IPS-11a (cell line): ENCODE measurements at regions not wholly inside any gene's neighbourhood (a gene's known extent, or its start where the extent isn't known, plus 50 kb on each side); places are given as distances from the start of the nearest gene placed in this dataset.

Source experiments
- H3K4me3 ChIP-seq: one replicate; pipeline ENCODE4 v1.5.1; 2013; ENCODE audit warnings: low read depth, low read length, control low read depth

DNA sequence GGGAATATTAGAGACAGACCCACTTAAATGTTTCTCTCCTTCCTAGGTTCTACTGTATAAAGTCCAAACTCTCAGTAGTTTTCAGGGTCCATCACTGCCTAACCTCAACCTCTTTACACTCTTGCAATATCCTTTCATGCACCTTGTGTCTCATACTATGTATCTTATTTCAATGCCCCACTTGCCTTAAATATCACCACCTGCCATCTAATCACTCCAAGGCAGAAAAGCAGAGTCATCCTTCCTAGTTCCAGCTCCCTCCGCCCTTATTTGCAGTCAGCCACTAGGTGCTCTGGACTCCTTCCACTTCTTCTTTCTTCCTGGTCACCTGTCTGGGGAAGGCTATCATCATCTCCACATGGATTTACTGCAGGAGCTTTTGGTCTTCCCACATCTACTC is 322.0 kb downstream of the MFSD1 start:
- H3K4me3 ChIP-seq: no peak overlapping the region

DNA sequence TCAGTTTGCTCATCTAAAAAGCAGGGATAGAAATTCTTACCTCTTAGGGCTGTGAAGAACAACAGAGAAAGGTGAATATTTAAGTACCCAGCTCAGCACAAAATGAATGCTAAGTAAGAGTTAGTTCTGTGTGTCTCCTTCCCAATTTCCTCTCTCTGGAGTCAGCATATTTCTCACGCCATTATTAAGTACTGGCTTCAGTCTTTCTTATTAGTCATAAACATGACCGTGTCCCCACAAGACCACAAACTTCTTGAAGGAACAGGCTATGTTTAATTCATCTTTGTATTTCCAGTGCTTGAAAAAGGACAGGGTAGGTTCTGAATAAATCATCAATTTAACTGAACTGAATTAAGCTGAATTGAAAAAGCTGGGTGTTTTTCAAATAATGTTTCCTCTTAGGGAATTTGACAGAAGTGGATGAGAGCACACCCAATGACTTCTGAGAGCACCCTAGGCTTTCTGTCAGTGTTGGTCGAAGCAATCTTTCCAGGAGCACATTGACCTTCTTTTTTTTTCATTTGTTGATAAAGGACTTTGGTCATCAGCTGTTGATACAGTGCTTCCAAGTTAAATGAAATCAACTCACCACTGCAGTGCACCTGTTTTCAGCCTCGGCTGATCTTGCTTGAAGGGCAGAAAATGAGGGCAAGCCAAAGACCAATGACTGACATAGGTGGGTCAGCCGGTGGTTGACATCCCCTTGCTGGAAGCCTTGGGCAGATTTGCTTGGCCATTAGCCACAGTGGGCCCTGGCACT is 324.6 kb downstream of the MFSD1 start:
- no peak overlapping the region for H3K4me3 ChIP-seq

DNA sequence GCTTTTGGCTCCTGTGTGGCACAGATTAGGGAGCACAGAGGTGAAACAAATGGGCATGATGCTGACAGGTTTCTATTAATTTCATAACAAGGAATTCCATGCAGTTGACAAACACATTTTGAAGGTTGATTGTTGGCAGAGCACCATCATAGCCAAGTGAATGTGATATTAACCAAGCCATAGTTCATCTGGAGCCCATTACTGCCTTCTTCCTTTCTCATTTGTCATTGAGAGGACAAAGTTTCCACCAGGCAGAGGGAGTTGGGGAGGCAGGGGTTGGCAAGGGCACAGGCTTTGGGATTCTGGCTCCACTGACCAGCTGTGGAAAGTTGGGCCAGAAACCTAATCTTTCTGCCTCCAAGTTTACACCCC is 325.2 kb downstream of the MFSD1 start:
- no peak overlapping the region for H3K4me3 ChIP-seq

DNA sequence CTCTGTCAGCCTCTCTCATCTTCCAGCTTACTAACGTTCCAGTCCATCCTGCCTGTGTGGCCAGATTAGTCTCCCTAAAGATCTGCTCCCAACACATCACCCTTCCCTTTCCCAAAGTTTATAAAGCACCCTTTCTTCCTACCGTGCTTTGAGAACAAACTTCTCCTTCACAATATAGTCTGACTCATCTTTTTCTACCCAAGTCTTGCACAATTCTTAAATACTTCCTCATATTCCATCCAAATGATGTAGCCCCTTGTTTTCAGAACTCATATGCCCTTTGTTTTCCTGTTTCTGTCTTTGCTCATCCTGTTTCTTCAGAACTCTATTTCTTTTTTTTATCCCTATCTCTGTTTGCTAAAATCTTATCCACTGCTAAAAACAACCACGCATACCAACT is 326.8 kb downstream of the MFSD1 start:
- H3K4me3 ChIP-seq: no peak overlapping the region

DNA sequence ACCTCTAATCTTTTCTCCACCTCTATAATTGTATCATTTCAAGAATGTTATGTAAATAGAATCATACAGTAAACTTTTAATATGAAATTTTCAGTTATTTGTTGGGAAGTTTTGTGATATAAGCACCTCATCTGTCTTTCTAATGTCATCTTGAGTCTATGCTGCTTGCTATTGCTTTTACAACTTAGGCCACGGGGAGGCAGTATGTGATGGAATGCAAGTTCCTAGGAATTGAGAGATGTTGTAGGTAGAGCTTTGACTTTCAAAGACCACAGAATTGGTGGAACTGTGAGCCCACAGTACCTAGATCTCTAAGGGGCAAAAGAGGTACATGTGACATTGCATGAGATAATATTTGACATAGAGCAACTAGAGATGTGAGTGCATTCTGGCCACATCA is 328.3 kb downstream of the MFSD1 start:
- H3K4me3 ChIP-seq: no peak overlapping the region

DNA sequence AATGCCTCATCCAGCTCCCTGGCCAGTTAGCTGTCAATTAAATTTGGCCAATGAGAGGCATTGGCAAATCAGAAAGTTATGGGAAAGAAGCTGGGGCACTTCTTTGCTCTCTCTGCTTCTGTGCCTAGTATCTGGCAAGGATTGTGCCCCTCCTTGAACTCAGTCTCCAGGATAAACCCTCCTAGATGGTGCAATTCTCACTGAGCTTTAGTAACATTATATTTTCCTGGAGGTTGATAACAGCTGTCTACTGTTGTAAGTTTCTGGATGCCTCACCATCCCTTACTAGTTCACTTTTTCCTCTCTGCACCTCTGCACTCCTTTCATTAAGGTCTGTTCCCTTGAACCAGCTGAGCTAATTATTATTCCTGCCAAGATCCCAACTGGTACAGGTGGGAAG is 329.5 kb downstream of the MFSD1 start:
- no peak overlapping the region for H3K4me3 ChIP-seq

DNA sequence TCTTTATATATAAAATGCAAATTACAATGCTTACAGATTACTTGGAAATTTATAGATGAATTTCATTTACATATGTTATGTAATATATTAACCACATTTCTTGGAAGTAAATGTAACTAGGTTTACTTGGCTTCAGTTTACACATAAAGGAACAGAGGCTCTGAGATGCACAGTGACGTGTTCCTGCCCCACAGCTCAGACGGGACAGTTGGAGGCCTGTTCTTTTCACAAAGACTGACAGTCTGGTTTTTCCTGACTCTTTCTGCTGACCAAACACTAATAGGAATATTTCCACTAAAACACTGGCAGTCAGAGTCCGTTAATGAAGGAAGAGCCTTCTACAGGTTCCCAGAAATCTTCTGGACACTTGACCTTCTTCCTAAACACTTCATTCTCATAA is 336.1 kb downstream of the MFSD1 start:
- no peak overlapping the region for H3K4me3 ChIP-seq

DNA sequence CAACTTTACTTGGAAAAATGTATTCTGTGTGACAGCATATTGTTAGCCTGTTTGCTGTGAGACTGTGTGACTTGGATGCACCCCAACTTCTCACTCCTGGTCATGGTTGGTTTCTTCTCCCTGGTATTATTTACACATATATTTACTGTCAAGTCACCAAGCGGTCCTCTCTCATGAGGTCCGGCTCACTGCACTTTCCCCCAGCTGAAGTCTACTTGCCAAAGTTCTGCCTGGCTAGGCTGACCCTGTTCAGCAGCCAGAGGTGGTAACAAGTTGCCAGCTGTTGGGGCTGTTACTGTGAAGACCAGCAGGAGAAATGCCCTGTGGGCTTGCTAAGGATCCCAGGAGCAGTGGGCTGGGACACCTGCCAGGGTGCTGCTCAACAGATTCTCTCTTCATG is 337.5 kb downstream of the MFSD1 start:
- H3K4me3 ChIP-seq: no peak overlapping the region

DNA sequence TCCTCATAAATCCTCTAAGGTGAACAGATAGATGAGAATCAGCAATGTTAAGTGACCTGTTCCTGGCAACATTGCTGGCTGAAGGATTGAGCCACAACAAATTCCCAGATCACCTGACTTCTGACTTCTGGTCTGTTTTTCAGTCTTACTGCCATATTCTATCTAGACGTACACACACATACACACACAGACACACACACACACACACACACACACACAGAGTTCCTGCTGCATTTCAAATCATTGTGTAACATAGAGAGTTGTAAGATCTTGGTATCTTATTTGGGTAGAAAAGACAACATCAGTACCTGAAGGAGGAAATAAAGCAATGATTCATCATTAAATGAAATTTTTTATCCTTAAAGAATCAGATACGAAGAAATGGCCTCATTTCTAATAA is 342.6 kb downstream of the MFSD1 start:
- H3K4me3 ChIP-seq: no peak overlapping the region

DNA sequence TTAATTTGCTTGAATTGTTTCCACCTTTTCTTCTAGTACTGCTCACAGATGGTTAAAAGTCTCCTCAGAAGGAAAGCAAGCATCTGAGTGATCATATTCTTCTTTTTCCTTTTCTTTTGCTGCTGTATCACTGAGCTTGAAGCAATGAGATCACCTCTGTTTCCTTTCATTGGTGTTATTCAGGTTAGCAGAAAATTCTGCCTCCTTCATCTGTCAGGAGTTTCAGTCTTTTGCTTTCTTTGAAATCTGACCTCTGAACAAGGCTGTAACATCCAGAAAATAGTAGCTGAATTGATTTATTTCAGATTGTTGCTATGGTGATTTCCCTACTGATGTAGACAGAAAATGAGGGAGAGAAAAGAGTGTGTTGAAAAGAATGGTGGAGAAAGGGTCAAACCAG is 343.0 kb downstream of the MFSD1 start:
- no peak overlapping the region for H3K4me3 ChIP-seq

DNA sequence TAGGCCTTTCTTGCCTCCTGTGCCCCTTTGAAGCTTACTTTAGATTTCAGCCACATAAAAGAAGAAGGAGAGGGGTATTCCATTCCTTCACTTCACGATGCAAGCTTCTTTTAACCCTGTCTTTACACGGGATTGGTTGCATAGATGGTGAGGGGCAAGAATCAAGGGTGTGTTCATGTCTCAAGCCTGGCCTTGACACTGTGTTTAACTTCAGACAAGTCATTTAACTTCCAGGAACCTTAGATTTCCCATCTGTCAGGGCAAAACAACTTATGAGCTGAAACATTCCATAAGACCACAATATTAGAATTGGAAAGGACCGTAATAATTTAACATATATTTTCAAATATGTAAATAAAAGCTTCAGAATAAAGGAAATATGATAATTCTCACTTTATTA is 344.5 kb downstream of the MFSD1 start:
- H3K4me3 ChIP-seq: no peak overlapping the region

DNA sequence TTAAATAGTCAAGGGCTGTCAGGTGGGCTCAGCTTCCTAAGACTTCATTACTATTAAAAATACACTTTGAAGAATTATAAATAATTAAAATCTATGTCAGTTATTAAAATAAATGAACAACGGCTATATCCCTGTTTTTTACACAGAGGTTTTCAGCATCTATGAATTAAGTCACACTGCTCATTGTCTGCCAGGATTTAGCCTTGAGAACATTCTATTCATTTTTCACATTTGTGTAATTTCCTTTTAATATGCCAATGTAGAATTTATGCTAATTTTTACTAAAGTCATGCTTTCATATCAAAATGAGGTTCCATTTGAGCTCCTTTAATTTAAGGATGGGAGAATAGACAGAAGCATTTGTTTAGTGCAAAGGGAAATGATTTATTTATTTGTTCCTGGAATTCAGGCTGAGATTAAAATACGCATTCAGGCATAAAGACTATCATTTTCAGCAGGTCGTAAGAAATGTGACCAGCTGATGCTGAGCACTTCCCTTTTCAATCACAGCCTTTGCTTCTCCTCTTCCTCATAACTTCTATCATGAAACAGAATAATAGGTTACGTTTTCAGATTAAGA is 345.1 kb downstream of the MFSD1 start:
- H3K4me3 ChIP-seq: no peak overlapping the region

DNA sequence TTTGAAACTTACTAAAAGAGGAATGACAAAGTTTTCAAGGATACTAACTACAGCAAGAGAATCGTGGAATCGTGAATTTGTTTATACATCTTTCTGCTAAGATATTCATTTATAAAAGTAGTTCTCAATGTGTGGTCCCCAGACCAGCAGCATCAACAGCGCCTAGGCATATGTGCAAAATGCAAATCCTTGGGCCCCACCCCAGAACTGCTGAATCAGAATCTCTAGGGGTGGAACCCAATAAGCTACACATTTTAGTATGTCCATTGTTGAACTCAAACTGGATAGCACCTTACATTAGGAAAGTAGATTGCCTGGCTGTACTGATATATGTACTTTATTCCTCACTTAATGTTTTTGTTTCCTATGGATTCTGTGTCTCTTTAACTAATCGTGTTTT is 346.0 kb downstream of the MFSD1 start:
- H3K4me3 ChIP-seq: no peak overlapping the region

DNA sequence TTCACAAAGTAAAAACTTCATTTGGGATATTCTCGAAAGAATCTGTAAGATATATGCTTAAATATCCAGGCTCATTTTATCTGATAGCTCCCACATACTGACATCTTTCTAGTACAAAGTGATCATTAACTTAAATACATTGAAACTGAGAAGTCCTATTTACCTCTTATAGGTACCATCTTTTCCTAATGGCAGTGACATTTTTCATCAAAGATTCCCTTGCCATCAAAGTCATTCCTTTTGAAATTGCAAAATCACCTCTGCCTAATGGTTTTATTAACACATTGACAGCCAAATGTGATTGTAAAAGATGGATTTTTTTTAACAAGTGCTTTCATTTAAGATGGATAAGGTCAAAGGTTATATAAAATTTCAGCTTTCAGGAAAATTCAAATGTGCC is 346.6 kb downstream of the MFSD1 start:
- H3K4me3 ChIP-seq: no peak overlapping the region

DNA sequence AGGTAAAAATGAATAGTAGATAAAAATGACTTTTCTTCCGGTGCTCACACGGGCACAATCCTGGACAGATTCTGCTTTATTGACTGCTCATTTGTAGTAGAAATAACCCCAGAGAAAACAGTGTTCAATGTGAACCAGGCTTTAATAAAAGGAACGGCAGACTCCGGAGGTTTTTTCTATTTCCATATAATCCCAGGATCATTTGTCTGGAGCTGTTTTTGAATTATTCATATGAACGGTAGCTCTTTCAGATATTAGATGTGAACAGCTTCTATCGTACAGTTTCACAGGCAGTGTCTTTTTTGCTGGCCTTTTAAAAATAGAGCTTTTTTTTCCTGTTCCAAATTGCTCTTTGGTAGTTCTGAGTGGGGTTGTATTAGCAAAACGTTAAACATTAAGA is 347.3 kb downstream of the MFSD1 start:
- no peak overlapping the region for H3K4me3 ChIP-seq

DNA sequence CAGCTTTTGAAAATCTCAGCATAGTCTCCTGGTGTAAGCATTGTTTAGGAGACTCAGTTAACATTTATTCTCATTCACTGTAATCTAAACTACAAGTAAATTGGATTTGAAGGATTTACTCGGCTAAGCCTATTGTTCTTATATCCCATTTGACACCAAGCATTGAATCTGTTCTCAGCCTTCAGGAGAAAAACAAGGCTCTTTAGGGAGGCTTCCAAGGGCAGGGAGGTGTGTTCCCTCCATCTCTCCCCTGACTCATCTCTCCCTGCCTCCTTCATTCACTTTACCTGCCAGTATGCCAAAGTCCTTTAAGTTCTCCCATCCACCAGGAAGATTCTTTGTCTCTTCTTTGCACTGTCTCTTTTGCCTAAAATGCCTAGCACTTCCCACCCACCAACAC is 347.8 kb downstream of the MFSD1 start:
- H3K4me3 ChIP-seq: no peak overlapping the region

DNA sequence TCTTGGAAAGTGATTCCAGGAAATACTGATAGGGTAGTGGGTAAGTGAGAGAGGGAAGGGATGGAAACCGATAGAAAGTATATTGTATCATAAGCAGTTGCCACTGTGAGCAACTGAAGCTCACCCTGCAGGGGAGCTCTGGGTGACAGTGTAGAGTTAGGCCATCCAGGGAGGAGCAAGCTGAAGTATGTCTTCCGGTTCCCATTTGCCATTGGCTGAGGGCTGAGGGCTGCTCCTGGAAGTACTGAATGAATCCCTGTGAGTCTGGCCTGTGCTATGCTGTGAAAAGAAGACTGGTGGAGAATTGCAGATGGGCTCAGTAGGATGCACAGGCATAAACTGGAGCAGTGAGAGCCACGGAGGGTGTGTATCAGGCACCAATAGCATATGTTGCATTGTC is 348.3 kb downstream of the MFSD1 start:
- H3K4me3 ChIP-seq: no peak overlapping the region

DNA sequence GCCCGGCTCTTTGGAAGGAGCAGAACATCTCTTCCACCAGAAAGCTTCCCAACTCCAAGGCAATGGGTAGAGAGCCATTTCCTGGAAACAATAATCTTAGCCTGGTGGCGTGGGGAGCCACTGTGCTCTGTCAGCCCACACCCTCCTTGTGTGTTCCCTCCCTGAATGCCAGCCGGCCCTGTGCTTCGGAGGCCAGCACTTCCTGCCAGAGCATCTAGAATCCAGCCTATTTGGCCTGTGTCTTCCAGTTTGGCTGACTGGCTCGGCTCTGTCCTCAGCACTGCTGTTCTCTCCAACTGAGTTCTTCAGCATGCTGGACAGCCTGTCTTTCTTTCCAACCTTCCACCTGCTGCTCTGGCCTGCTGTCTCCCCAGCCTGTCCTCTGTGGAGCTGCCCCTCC is 349.3 kb downstream of the MFSD1 start:
- H3K4me3 ChIP-seq: no peak overlapping the region

DNA sequence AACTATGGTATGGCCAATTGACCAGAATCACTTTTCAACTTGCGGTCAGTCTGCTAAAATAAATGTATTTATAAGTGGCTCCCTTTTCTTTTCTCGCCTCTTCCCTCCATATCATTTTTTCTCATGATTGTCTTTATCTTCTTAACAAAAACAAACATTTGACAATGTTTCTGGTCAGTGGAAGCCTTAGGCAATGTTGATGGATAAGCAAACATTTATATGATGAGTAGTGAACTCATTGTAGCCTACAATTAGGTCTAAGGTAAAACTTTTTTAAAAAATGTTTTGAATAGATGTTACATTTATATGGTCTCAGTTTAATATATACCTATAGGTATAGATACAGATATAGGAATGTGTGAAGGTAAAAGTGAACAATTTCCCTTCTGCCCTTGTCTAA is 355.4 kb downstream of the MFSD1 start:
- no peak overlapping the region for H3K4me3 ChIP-seq

DNA sequence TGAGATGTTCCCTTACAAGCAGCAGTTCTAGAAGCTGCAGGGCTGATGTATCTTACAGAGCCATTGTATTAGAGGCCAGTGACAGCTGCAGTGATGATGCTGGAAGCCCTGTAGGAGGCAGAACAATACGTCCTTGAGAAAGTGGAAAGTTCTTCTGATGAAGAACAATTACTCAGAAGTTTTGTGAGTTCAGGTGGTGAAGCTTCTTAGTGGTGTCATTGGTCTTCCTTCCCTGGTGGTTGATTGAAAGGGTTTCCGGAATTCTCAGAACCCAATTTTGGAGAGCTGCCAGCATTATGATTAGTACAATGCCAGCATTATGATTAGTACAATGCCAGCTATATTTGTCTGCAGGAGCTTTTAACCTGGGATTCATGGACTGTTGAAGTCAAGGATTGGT is 356.4 kb downstream of the MFSD1 start:
- no peak overlapping the region for H3K4me3 ChIP-seq

DNA sequence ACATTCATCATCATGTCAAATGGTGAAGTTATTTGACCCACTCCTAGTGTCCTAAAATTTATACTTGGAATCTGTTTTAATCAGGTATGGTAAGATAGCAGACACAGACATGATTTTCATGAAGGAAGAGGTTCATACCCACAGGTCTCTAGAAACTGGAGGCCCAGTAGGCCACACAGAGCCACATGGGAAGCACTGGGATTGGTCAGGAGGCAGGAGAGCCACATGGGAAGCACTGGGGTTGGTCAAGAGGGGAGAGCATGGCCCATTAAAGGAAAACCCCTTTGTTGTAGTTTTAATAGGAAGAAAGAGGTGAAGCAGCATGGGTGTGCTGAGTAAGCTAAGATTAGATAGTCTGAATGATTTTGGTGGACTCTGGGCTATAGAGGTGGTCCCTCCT is 356.9 kb downstream of the MFSD1 start:
- no peak overlapping the region for H3K4me3 ChIP-seq

DNA sequence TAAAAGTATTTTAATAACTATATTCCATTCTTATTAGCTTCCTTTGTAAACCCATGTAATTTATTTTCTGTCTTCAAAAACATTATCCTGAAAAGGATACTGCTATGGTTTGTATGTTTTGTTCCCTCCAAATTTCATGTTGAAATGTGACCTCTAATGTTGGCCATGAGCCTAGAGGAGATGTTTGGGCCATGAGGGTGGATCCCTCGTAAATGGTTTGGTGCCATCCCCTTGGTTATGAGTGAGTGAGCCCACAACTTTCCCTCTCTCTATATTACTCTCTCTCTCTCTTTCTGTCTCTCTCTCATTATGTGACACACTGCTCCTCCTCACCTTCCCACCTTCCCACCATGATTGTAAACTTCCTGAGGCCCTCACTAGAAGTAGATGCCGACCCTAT is 357.7 kb downstream of the MFSD1 start:
- H3K4me3 ChIP-seq: no peak overlapping the region

DNA sequence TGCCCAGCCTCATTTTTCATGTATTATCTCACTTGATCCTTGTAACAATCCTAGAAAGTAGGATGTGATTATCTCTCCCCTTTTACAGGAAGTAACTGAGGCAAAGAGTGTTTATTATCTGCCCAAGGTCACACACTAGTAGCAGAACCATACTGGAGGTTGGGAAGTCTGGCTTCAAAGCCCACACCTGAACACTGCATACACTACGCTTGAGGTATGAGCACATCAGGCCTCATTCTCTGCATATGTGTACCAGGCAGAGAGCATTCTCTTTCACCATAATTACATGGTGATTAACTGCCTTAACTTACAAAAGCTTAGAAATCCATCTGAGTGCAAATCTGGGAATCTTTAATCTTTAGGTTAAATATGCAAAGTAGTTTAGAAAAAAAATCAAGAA is 361.8 kb downstream of the MFSD1 start:
- H3K4me3 ChIP-seq: no peak overlapping the region
